ENCODE measurements at regions not wholly inside any gene's neighbourhood (a gene's known extent, or its start where the extent isn't known, plus 50 kb on each side); places are given as distances from the start of the nearest gene placed in this dataset.

DNA sequence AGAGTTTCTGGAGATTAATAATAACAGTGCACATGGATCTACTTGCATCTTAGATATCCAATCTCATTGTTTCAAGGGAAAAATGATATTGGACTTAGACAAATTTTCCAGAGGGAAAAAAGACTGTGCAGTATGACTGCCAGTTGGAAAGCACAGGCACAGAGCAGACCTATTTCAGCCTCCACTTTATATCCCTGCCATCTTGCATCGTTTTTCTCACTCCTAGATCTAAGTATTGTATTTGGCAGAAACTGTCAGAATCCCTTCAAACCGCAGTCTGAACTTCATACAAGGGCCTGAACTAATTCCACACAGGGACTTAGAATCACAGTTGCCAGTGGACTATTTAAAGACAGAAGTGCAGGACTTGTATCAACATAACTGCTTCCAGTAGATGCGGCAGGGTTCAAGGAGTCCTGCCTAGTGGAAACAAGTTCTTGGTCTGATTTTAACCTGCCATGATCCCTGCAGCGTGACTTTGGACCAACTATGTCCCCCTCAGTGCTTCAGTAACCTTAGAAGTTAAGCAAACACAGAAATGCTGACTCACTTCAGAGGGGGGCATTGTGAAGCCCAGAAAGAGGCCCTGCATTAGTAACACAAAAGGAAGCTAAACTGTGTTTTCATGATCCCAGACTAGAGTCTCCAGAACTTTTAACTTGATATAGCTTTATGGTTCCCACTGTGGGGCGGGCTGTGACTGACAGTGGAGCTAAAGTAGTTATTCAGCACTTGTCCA, 95.7 kb upstream of the PALS2 start:
- peak; percentile 23 to 80 (median 59) for DNase-seq

- peak in 1 of 3 experiments; percentile 79 for DNase-seq
Observed at GRCh38 chr7:24478137-24478655, 95.1 kb upstream of the PALS2 start.

- DNase-seq, result no peak
Observed at GRCh38 chr7:24480501-24480900, 92.8 kb upstream of the PALS2 start.

GRCh38 chr7:24483804-24484203, 89.4 kb upstream of the PALS2 start:
- DNase-seq, result no peak

- no peak for DNase-seq
Observed at GRCh38 chr7:24492576-24492975, 80.7 kb upstream of the PALS2 start.

DNA sequence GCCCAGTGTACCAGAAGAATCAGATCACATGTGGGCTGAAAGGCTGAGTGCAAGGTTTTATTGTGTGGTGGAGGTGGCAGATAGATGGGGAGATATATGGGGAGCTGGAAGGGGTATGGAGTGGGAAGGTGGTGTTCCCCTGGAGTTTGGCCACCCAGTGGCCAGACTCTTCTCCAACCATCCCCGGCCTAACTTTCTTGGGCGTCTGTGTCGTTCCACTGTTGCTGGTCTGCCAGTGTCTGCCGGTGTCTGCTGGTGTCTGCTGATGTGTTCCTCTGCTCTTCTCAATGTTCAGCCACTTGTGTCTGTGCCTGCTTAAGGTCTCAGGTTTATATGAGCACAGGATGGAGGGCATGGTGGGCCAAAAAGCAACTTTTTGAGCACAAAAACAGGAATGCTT, 78.4 kb upstream of the PALS2 start:
- DNase-seq, result no peak

DNA sequence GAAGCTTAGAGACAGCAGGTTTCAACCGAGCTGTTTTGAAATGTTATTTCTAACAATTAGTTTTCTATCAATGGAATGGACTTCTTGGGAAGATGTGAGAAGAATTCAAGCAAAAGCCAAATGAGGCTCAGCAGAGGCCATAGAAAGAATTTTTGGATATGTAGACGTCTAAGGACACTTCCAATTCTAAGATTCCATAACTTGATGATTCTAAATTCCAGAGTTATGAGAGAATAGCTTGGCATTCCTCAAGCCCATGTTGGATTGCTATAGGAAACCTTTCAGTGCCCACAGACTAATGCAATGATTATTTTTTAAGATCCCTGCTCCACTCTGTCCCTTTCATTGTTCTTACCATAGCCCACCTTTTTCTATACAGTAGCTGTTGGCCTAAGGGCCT, 77.2 kb upstream of the PALS2 start:
- DNase-seq, result no peak

DNA sequence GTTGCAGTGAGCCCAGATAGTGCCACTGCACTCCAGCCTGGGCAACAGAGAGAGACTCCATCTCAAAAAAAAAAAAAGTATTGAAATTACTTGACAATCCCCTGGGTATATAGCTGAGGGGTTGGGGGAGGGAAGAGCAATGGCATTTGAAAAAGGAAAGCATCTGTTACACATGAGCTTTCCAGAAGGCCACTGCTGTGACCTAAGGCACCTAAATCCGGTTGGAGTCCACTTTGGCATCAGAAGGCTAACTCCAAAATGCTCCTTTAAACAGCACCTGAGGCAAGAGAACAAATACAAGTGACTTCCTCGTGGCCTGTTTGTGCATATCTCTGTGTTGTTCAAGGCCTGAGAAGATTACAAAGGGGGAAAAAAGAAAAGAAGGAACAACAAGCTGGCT, 74.8 kb upstream of the PALS2 start:
- no peak for DNase-seq

- DNase-seq, result no peak
Observed at GRCh38 chr7:24499871-24500270, 73.4 kb upstream of the PALS2 start.

- DNase-seq, result no peak
Observed at GRCh38 chr7:24500599-24500998, 72.7 kb upstream of the PALS2 start.

GRCh38 chr7:24501009-24501408, 72.2 kb upstream of the PALS2 start:
- DNase-seq, result no peak

DNA sequence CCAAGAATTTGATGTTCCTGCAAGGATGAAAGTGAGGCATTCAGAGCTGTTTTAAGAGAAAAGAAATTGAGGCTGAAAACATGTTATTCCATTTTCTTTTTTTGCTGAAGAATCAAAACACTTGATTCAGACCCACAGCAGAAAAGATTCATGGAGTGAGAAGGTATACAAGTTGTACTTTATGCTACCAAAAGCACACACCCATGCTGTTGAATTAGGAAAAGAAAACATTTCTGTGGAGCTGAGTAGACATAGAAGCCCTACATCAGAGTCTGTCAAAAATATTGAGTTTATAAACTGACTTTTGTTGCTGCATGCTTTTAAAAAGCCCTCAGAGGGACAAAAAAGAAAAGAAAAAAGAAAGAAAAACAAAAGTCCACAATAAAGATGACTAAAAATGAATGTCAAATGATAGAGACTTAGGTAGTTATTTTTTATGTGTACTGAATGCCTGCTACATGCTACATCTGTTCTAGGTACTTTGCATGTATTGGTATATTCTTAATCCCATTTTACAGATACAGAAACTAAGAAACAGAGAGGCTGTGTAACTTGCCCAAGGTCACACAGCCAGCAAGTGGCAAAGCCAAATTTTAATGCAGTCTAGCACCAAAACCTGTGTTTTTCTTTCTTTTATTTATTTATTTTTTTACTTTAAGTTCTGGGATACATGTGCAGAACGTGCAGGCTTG, 71.7 kb upstream of the PALS2 start:
- no peak for DNase-seq

- no peak for DNase-seq
Observed at GRCh38 chr7:24502135-24502488, 71.1 kb upstream of the PALS2 start.

GRCh38 chr7:24503506-24503905, 69.7 kb upstream of the PALS2 start:
- peak in 2 of 3 experiments; percentile 63 to 70 for DNase-seq

GRCh38 chr7:24504040-24504439, 69.2 kb upstream of the PALS2 start:
- peak in 2 of 3 experiments; percentile 63 to 82 for DNase-seq

- DNase-seq, result peak in 2 of 3 experiments; percentile 20 to 90
Observed at GRCh38 chr7:24504836-24505235, 68.4 kb upstream of the PALS2 start.

- no peak for DNase-seq
Observed at GRCh38 chr7:24505968-24506367, 67.3 kb upstream of the PALS2 start.

DNA sequence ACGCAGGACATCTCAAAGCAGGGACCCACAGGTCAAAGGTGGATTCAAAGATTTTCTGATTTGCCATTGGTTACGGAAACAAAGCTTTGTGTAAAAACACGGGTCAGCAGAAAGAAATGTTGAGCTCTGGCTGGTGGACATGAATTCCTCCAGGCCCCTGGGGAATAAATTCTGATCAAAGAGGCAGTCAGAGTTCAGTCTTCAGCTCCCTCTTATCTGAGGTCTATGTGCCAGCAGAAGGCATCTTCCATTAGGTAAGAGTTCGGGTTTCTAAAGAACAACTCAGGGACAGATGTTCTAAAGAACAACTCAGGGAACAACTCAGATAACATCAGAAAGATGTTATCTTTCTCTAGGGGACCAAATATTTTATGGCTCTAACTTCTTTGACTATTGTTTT, 64.9 kb upstream of the PALS2 start:
- no peak for DNase-seq

GRCh38 chr7:24510759-24511158, 62.5 kb upstream of the PALS2 start:
- no peak for DNase-seq

DNA sequence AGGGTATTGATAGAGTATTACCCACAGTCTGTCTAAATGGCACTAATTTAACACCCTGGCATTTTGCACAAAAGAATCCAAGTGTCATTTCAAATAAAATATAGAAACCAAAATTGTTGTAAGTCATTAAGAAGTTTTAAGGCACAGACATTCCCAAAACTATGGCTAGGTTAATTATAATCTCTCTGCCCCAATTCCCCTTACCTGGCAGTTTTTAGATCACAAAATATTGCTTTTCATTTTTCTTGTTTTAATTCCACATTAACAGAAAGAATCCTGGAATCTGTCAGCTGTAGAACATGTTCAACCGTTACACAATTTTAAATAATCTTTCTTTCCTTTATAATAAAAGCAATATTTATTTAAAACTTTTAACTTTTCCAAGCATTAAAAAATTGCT, 56.1 kb upstream of the PALS2 start:
- no peak for DNase-seq

DNA sequence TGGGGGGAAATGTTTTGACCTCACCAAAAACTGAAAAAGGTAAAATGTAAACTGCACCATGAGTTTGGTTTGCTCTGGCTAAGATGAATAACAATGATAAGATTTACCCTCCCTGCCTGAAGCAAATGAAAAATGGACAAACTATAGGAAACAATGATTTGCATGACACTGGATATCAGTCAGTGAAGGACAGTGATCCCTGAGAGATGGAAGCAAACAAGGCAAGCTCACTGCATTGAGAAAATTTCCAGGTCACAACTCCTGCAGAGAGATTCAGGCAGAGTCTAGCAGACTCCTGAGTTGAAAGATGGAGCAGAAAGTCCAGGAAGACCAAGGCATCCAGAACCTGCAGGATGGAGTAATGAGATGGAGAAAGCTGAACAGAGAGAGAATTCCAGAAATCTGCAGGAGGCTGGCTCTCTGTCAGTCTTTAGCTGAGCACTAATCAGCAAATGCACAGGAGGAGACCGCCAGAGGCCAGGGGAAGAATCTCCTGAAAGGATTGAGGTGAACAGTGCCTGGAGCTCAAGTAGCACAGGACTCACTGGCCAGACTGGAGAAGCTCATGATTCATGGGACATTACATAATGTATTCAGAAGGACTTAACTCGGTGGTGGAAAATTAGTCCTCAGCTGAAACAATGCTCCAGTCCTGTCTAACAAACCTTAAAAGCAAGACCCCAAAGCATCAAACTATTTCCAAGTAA, 51.2 kb upstream of the PALS2 start:
- no peak for DNase-seq

All from NCI-H1417 (cell line).